LNCaP clone FGC (cell line): ENCODE measurements at regions not wholly inside any gene's neighbourhood (a gene's known extent, or its start where the extent isn't known, plus 50 kb on each side); places are given as distances from the start of the nearest gene placed in this dataset.

Source experiments
- DNase-seq: peaks from one replicate; pipeline ENCODE4 v3.0.0-alpha.2; 2011; ENCODE audit warnings: low read depth
- H3K4me3 ChIP-seq: 2 replicates; pipeline ENCODE4 v1.5.1; 2011; ENCODE audit warnings: mild to moderate bottlenecking, low read depth, low read length, control low read depth
- CTCF ChIP-seq: IDR thresholded peaks from 2 replicates; pipeline ENCODE4 v1.5.1; 2012; ENCODE audit warnings: mild to moderate bottlenecking; ENCODE audit not compliant: control insufficient read depth, insufficient read depth; ENCODE audit errors: extremely low read depth

- no peak for TF ChIP-seq CTCF
- no peak overlapping the region for H3K4me3 ChIP-seq
- DNase-seq: no peak
Observed at GRCh38 chr12:105858981-105859710, 279.6 kb downstream of the NUAK1 start.

- DNase-seq: peak; percentile 79
- H3K4me3 ChIP-seq: no peak overlapping the region
- no peak for TF ChIP-seq CTCF
Observed at GRCh38 chr12:105860561-105861207, 278.1 kb downstream of the NUAK1 start.

- no peak overlapping the region for H3K4me3 ChIP-seq
- DNase-seq: no peak
- TF ChIP-seq CTCF: no peak
Observed at GRCh38 chr12:105861227-105861626, 277.5 kb downstream of the NUAK1 start.

- TF ChIP-seq CTCF: no peak
- no peak overlapping the region for H3K4me3 ChIP-seq
- no peak for DNase-seq
Observed at GRCh38 chr12:105862163-105862821, 276.5 kb downstream of the NUAK1 start.

- DNase-seq: no peak
- TF ChIP-seq CTCF: no peak
- H3K4me3 ChIP-seq: no peak overlapping the region
Observed at GRCh38 chr12:105864316-105864715, 274.4 kb downstream of the NUAK1 start.

- TF ChIP-seq CTCF: no peak
- H3K4me3 ChIP-seq: no peak overlapping the region
- no peak for DNase-seq
Observed at GRCh38 chr12:105864901-105865300, 273.9 kb downstream of the NUAK1 start.
